Trophoblast cell (in vitro differentiated cells and primary cell): ENCODE measurements at regions not wholly inside any gene's neighbourhood (a gene's known extent, or its start where the extent isn't known, plus 50 kb on each side); places are given as distances from the start of the nearest gene placed in this dataset.
"Not testable (repeated sequence)": the region's sequence is repeated elsewhere in the genome, so short reads cannot be mapped to it uniquely, and the experiment has no call there.

Experiments
- DNase-seq, 2 donors: peaks; one replicate each; pipeline ENCODE4 v3.0.0-alpha.2; 2016
- H2AFZ ChIP-seq: 2 replicates; pipeline ENCODE4 v1.6.1; 2013; ENCODE audit warnings: low read length, moderate library complexity, mild to moderate bottlenecking; ENCODE audit not compliant: insufficient read depth, poor library complexity
- H2AK5ac ChIP-seq: 2 replicates; pipeline ENCODE4 v1.6.1; 2013; ENCODE audit warnings: mild to moderate bottlenecking, low read length
- H2BK120ac ChIP-seq: 2 replicates; pipeline ENCODE4 v1.6.1; 2013; ENCODE audit warnings: low read length, mild to moderate bottlenecking, moderate library complexity; ENCODE audit not compliant: insufficient read depth, poor library complexity
- H2BK12ac ChIP-seq: 2 replicates; pipeline ENCODE4 v1.6.1; 2013; ENCODE audit warnings: mild to moderate bottlenecking, low read length, moderate library complexity
- H2BK5ac ChIP-seq: 2 replicates; pipeline ENCODE4 v1.6.1; 2013; ENCODE audit warnings: low read length, low read depth, moderate library complexity, mild to moderate bottlenecking; ENCODE audit not compliant: poor library complexity
- H3K14ac ChIP-seq: 2 replicates; pipeline ENCODE4 v1.6.1; 2013; ENCODE audit warnings: mild to moderate bottlenecking, low read length
- H3K18ac ChIP-seq: 2 replicates; pipeline ENCODE4 v1.6.1; 2013; ENCODE audit warnings: mild to moderate bottlenecking, low read length
- H3K23ac ChIP-seq: 2 replicates; pipeline ENCODE4 v1.6.1; 2013; ENCODE audit warnings: low read length
- H3K27ac ChIP-seq: 2 replicates; pipeline ENCODE4 v1.5.1; 2013; ENCODE audit warnings: low read depth, mild to moderate bottlenecking, inconsistent platforms, low read length, moderate library complexity
- H3K27me3 ChIP-seq: 2 replicates; pipeline ENCODE4 v1.6.1; 2013; ENCODE audit warnings: inconsistent platforms, mild to moderate bottlenecking, low read length, moderate library complexity; ENCODE audit not compliant: insufficient read depth
- H3K36me3 ChIP-seq, 2 experiments: 1 replicate in 1 of 2; 2 replicates in 1 of 2; pipeline ENCODE4 v1.6.1; 2013; ENCODE audit warnings: low read length in 2 of 2, mild to moderate bottlenecking in 2 of 2, moderate library complexity in 1 of 2; ENCODE audit not compliant: insufficient read depth in 2 of 2, control insufficient read depth in 1 of 2
- H3K4ac ChIP-seq: 2 replicates; pipeline ENCODE4 v1.6.1; 2013; ENCODE audit warnings: low read depth, mild to moderate bottlenecking, low read length, moderate library complexity
- H3K4me1 ChIP-seq, 2 experiments: 1 replicate in 1 of 2; 2 replicates in 1 of 2; pipeline ENCODE4 v1.6.1; 2013; ENCODE audit warnings: low read length in 2 of 2, mild to moderate bottlenecking in 2 of 2, moderate library complexity in 1 of 2; ENCODE audit not compliant: insufficient read depth in 2 of 2, control insufficient read depth in 1 of 2
- H3K4me2 ChIP-seq: 2 replicates; pipeline ENCODE4 v1.6.1; 2013; ENCODE audit warnings: inconsistent platforms, mild to moderate bottlenecking, low read length, moderate library complexity
- H3K4me3 ChIP-seq: 2 replicates; pipeline ENCODE4 v1.5.1; 2013; ENCODE audit warnings: mild to moderate bottlenecking, low read depth, low read length, inconsistent platforms
- H3K79me1 ChIP-seq: one replicate; pipeline ENCODE4 v1.6.1; 2013; ENCODE audit warnings: low read length
- H3K79me2 ChIP-seq: 2 replicates; pipeline ENCODE4 v1.6.1; 2013; ENCODE audit warnings: low read length, mild to moderate bottlenecking; ENCODE audit not compliant: control insufficient read depth, insufficient read depth, poor library complexity
- H3K9ac ChIP-seq: 2 replicates; pipeline ENCODE4 v1.6.1; 2013; ENCODE audit warnings: mild to moderate bottlenecking, low read length
- H3K9me3 ChIP-seq: 2 replicates; pipeline ENCODE4 v1.6.1; 2013; ENCODE audit warnings: low read depth, mild to moderate bottlenecking, control low read depth, inconsistent platforms, low read length; ENCODE audit not compliant: insufficient read depth
- H4K12ac ChIP-seq: 2 replicates; pipeline ENCODE4 v1.6.1; 2013; ENCODE audit warnings: low read depth, mild to moderate bottlenecking, low read length, moderate library complexity
- H4K8ac ChIP-seq: 2 replicates; pipeline ENCODE4 v1.6.1; 2013; ENCODE audit warnings: low read depth, mild to moderate bottlenecking, low read length, moderate library complexity
- H4K91ac ChIP-seq: one replicate; pipeline ENCODE4 v1.6.1; 2013; ENCODE audit warnings: low read depth, mild to moderate bottlenecking, low read length, moderate library complexity
- WGBS: extraction: QIAGEN DNeasy Blood & Tissue Kit; methylation state at CpG from one replicate; pipeline ENCODE4 v1.1.7; 2013; ENCODE audit warnings: missing lambda C conversion rate; ENCODE audit not compliant: insufficient read length, insufficient coverage; ENCODE audit errors: extremely low coverage; 5-methylcytosine and 5-hydroxymethylcytosine counted together

DNA sequence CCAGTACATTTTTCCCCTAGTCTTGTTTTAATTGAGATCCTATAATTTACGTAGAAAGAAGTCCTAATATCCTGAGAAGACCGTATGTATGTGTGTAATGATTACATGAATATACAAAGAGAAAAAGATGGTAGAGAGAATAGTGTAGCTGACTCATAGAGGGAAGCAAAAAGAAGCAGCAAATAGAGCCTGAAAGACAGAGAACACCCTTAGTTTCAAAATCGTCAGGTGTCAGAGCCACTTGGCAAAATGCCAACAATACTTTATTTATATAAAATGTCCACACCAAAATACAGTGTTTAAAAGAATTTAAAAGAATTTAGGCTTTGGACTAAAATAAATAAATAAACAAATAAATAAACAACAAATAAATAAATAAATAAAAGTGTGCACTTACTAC, 1414.1 kb upstream of the EYS start:
- Histone ChIP-seq H2BK5ac (no peak overlapping the region), H3K79me1 (no peaks in the 10 kb centered on the region), H3K4me3 (no peak overlapping the region), H4K91ac (no peak overlapping the region), H3K27ac (no peak overlapping the region), H4K8ac (no peak overlapping the region), H4K12ac (no peak overlapping the region), H3K23ac (no peak overlapping the region), H3K4me2 (no peak overlapping the region), H2AFZ (no peak overlapping the region), H3K9me3 (no peaks in the 10 kb centered on the region), H2AK5ac (no peak overlapping the region), H3K14ac (no peak overlapping the region), H3K36me3 (no peaks in the 10 kb centered on the region), H3K18ac (no peak overlapping the region), H3K9ac (no peak overlapping the region), H2BK120ac (no peak overlapping the region), H3K4ac (no peak overlapping the region), H3K27me3 (no peaks in the 10 kb centered on the region), H3K4me1 (no peaks in the 10 kb centered on the region), H2BK12ac (no peak overlapping the region), H3K79me2 (no peaks in the 10 kb centered on the region)
- WGBS: no CpG with 5 or more reads among the region's 3 CpGs
- DNase-seq: no peak

DNA sequence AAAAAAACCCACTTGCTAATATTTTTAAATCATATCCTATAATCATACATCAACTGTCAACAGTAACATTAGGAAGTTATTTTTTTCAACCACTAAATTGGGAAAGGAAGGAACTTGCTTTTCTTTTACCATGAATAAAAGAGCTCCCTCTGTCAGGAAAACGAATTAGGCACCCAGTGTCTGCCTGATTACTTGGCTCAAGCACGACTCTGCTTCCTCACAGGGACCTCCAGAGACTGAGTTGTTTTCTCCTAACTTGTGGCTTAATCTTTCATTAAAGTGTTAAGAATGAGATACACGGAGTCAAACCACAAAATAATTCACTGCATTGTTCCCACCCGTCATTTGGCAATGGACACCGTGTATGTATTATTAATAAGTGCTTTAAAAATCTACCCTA, 1405.1 kb upstream of the EYS start:
- Histone ChIP-seq H3K9ac (no peak overlapping the region), H3K36me3 (no peaks in the 10 kb centered on the region), H2AFZ (no peak overlapping the region), H3K4me3 (no peak overlapping the region), H2BK12ac (no peak overlapping the region), H3K27ac (no peak overlapping the region), H2BK5ac (no peak overlapping the region), H4K12ac (no peak overlapping the region), H3K27me3 (no peaks in the 10 kb centered on the region), H3K4me1 (no peaks in the 10 kb centered on the region), H3K14ac (no peak overlapping the region), H3K79me1 (no peaks in the 10 kb centered on the region), H3K23ac (no peak overlapping the region), H3K4ac (no peak overlapping the region), H2AK5ac (no peak overlapping the region), H3K79me2 (no peaks in the 10 kb centered on the region), H4K8ac (no peak overlapping the region), H2BK120ac (no peak overlapping the region), H4K91ac (no peak overlapping the region), H3K9me3 (no peaks in the 10 kb centered on the region), H3K18ac (no peak overlapping the region), H3K4me2 (no peak overlapping the region)
- WGBS: no CpG with 5 or more reads among the region's 5 CpGs
- no peak for DNase-seq

DNA sequence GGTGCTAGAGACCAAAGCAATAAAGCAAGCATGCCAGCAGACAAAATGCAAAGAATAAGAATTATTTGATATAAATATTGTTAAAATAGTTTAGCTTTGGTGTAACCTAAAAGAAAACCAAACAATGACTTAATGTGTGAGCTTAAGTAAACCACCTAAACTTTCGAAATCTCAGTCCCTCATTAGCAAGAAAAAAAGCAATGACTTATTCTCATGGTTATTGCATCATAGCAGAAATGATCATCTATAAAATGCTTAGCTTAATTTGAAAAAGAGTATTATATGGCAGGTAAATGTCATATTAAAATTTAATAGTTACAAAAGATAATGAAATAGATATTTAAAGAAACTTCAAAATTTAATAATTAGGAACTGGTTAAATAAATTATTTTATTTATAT, 1395.7 kb upstream of the EYS start:
- Histone ChIP-seq H3K14ac (no peak overlapping the region), H3K27me3 (no peaks in the 10 kb centered on the region), H3K9me3 (no peaks in the 10 kb centered on the region), H3K23ac (no peak overlapping the region), H4K8ac (no peak overlapping the region), H3K4me2 (no peak overlapping the region), H2BK120ac (no peak overlapping the region), H3K18ac (no peak overlapping the region), H2AFZ (no peak overlapping the region), H3K4ac (no peak overlapping the region), H2BK5ac (no peak overlapping the region), H3K27ac (no peak overlapping the region), H3K79me2 (no peaks in the 10 kb centered on the region), H3K9ac (no peak overlapping the region), H3K4me3 (no peak overlapping the region), H2AK5ac (no peak overlapping the region), H2BK12ac (no peak overlapping the region), H4K12ac (no peak overlapping the region), H3K4me1 (no peaks in the 10 kb centered on the region), H3K36me3 (no peaks in the 10 kb centered on the region), H3K79me1 (no peaks in the 10 kb centered on the region), H4K91ac (no peak overlapping the region)
- WGBS: no CpG with 5 or more reads among the region's 1 CpG
- no peak for DNase-seq

DNA sequence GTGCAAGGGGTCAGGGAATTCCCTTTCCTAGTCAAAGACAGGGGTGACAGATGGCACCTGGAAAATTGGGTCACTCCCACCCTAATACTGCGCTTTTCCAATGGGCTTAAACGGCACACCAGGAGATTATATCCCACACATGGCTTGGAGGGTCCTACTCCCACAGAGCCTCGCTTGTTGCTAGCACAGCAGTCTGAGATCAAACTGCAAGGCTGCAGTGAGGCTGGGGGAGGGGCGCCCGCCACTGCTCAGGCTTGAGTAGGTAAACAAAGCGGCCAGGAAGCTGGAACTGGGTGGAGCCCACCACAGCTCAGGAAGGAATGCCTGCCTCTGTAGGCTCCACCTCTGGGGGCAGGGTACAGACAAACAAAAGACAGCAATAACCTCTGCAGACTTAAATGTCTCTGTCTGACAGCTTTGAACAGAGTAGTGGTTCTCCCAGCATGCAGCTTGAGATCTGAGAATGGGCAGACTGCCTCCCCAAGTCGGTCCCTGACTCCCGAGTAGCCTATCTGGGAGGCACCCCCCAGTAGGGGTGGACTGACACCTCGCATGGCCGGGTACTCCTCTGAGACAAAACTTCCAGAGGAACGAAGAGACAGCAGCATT, 1388.7 kb upstream of the EYS start:
- H4K12ac ChIP-seq, H3K4me2 ChIP-seq, H3K23ac ChIP-seq, H3K36me3 ChIP-seq, H3K4me1 ChIP-seq, H4K8ac ChIP-seq, H3K9me3 ChIP-seq, H3K79me2 ChIP-seq, H3K9ac ChIP-seq, H3K4ac ChIP-seq, H3K4me3 ChIP-seq, H3K27ac ChIP-seq, H3K18ac ChIP-seq, H3K14ac ChIP-seq, H2AFZ ChIP-seq, DNase-seq, H2AK5ac ChIP-seq, H3K27me3 ChIP-seq, H4K91ac ChIP-seq, H2BK120ac ChIP-seq, H2BK12ac ChIP-seq, H2BK5ac ChIP-seq, H3K79me1 ChIP-seq: not testable (repeated sequence)
- no CpG with 5 or more reads among the region's 11 CpGs for WGBS
